Hematopoietic multipotent progenitor cell treated with erythropoietin and hydrocortisone succinate and interleukin-3 and kit ligand, for 8 days (in vitro differentiated cells): ENCODE measurements at regions not wholly inside any gene's neighbourhood (a gene's known extent, or its start where the extent isn't known, plus 50 kb on each side); places are given as distances from the start of the nearest gene placed in this dataset.

Experiments
- DNase-seq: peaks from one replicate; pipeline ENCODE4 v3.0.0-alpha.2; 2015

GRCh38 chr5:5981562-5981961, 396.8 kb downstream of the MED10 start:
- no peak for DNase-seq

- DNase-seq: no peak
Measured at GRCh38 chr5:5980538-5980895, 397.8 kb downstream of the MED10 start.

GRCh38 chr5:5979761-5980537, 398.4 kb downstream of the MED10 start:
- no peak for DNase-seq

- no peak for DNase-seq
Measured at GRCh38 chr5:5979377-5979760, 399.0 kb downstream of the MED10 start.

GRCh38 chr5:5978501-5979376, 399.6 kb downstream of the MED10 start:
- no peak for DNase-seq

- DNase-seq: no peak
Measured at GRCh38 chr5:5971203-5971602, 407.1 kb downstream of the MED10 start.

- DNase-seq: no peak
Measured at GRCh38 chr5:5969942-5970483, 408.3 kb downstream of the MED10 start.

- DNase-seq: no peak
Measured at GRCh38 chr5:5968981-5969380, 409.4 kb downstream of the MED10 start.

GRCh38 chr5:5967944-5968343, 410.4 kb downstream of the MED10 start:
- DNase-seq: no peak

GRCh38 chr5:5967373-5967772, 411.0 kb downstream of the MED10 start:
- no peak for DNase-seq

GRCh38 chr5:5965132-5965531, 413.2 kb downstream of the MED10 start:
- no peak for DNase-seq

- DNase-seq: no peak
Measured at GRCh38 chr5:5964347-5964746, 414.0 kb downstream of the MED10 start.

- DNase-seq: no peak
Measured at GRCh38 chr5:5957737-5958136, 420.6 kb downstream of the MED10 start.

GRCh38 chr5:5954275-5954598, 424.1 kb downstream of the MED10 start:
- DNase-seq: no peak

- no peak for DNase-seq
Measured at GRCh38 chr5:5953584-5954274, 424.6 kb downstream of the MED10 start.

GRCh38 chr5:5951953-5952352, 426.4 kb downstream of the MED10 start:
- DNase-seq: no peak

- no peak for DNase-seq
Measured at GRCh38 chr5:5950658-5951057, 427.7 kb downstream of the MED10 start.

- no peak for DNase-seq
Measured at GRCh38 chr5:5941486-5941885, 436.9 kb downstream of the MED10 start.

GRCh38 chr5:5939759-5940370, 438.5 kb downstream of the MED10 start:
- DNase-seq: no peak

GRCh38 chr5:5933651-5934050, 444.7 kb downstream of the MED10 start:
- no peak for DNase-seq

GRCh38 chr5:5932824-5933223, 445.5 kb downstream of the MED10 start:
- no peak for DNase-seq

GRCh38 chr5:5930561-5930960, 447.8 kb downstream of the MED10 start:
- DNase-seq: no peak
